Motor neuron (in vitro differentiated cells): ENCODE measurements at regions not wholly inside any gene's neighbourhood (a gene's known extent, or its start where the extent isn't known, plus 50 kb on each side); places are given as distances from the start of the nearest gene placed in this dataset.

Experiments
- ATAC-seq, 8 experiments: fragments of 200-7000 bp; cut with Tn5 transposase; replicated peaks in 6 of 8; 2 replicates each; pipeline ENCODE4 v1.8.0; 2021; ENCODE audit warnings: mild to moderate bottlenecking in 8 of 8, moderate library complexity in 8 of 8
- H3K27ac ChIP-seq, 2 donors: fragments of 250-450 bp; sonication (Bioruptor Pico); 2 replicates each; pipeline ENCODE4 v1.9.0; 2021; ENCODE audit warnings: antibody characterized with exemption in 2 of 2, mild to moderate bottlenecking in 2 of 2, moderate library complexity in 1 of 2
- H3K4me1 ChIP-seq, 2 donors: fragments of 250-450 bp; sonication (Bioruptor Pico); replicated peaks in 1 of 2; 2 replicates each; pipeline ENCODE4 v1.6.1; 2021; ENCODE audit warnings: antibody characterized with exemption in 2 of 2, mild to moderate bottlenecking in 2 of 2, moderate library complexity in 1 of 2
- H3K4me3 ChIP-seq, 5 donors: fragments of 250-450 bp; sonication (Bioruptor Pico); 2 replicates each; pipeline ENCODE4 v1.9.0; 2021; ENCODE audit warnings: antibody characterized with exemption in 5 of 5, mild to moderate bottlenecking in 5 of 5, moderate library complexity in 4 of 5
- WGBS, 10 experiments: fragments of 450-650 bp; shearing (Covaris generic); methylation state at CpG; one replicate each; pipeline ENCODE4 v1.0.0; 2022; 5-methylcytosine and 5-hydroxymethylcytosine counted together
- in situ Hi-C, 9 experiments: fragments of 400-800 bp; cut with MboI; loops; one replicate each; pipeline ENCODE4 v1.15.0; 2021; ENCODE audit warnings: low sequenced_read_pairs in 9 of 9, low pct_unique_long_range_greater_than_20kb in 2 of 9; ENCODE audit not compliant: unreplicated experiment in 9 of 9

- Histone ChIP-seq H3K4me1 (peaks cover 5 to 10% of the 10 kb centered on the region in 2 donors), H3K4me3 (no peak overlapping the region), H3K27ac (no peak overlapping the region)
- in situ Hi-C loops: no loop called here
- no peak for ATAC-seq
- 20 to 100% (median 91%) methylated on average over 1 of the region's 1 CpG; no CpG with 5 or more reads in 3 of the 10 experiments for WGBS, 10 experiments
Measured at GRCh38 chr2:223701761-223702160, 99.6 kb upstream of the SCG2 start.

GRCh38 chr2:223700221-223700620 is 98.1 kb upstream of the SCG2 start:
- H3K27ac ChIP-seq: no peak overlapping the region
- no peak for ATAC-seq
- H3K4me3 ChIP-seq: no peak overlapping the region
- in situ Hi-C loops: no loop called here
- peaks cover 5 to 10% of the 10 kb centered on the region in 2 donors for H3K4me1 ChIP-seq
- WGBS, 10 experiments: 73 to 100% (median 88%) methylated on average over 1 to 3 of the region's 3 CpGs; no CpG with 5 or more reads in 1 of the 10 experiments

GRCh38 chr2:223697892-223698645 is 95.9 kb upstream of the SCG2 start:
- Histone ChIP-seq H3K4me3 (no peak overlapping the region), H3K4me1 (peaks cover 5 to 10% of the 10 kb centered on the region in 2 donors), H3K27ac (no peak overlapping the region)
- peak in 5 of 8 experiments; percentile 46 to 89 (median 68) for ATAC-seq
- 48 to 98% (median 77%) methylated on average over 1 to 7 of the region's 7 CpGs; no CpG with 5 or more reads in 1 of the 10 experiments for WGBS, 10 experiments
- in situ Hi-C loops: no loop called here

- WGBS, 10 experiments: 28 to 100% (median 83%) methylated on average over 1 to 2 of the region's 2 CpGs; no CpG with 5 or more reads in 3 of the 10 experiments
- in situ Hi-C loops: no loop called here
- ATAC-seq: peak in 2 of 8 experiments; percentile 7 to 58
- H3K4me1 ChIP-seq: peaks cover 5 to 10% of the 10 kb centered on the region in 2 donors
- no peak overlapping the region for H3K4me3 ChIP-seq
- H3K27ac ChIP-seq: no peak overlapping the region
Measured at GRCh38 chr2:223697316-223697891, 95.2 kb upstream of the SCG2 start.

GRCh38 chr2:223696719-223697118 is 94.6 kb upstream of the SCG2 start:
- in situ Hi-C loops: no loop called here
- no peak for ATAC-seq
- no peak overlapping the region for H3K4me3 ChIP-seq

GRCh38 chr2:223692191-223692947 is 90.2 kb upstream of the SCG2 start:
- WGBS, 10 experiments: 16 to 80% (median 59%) methylated on average over 4 to 11 of the region's 13 CpGs
- ATAC-seq: peak in 7 of 8 experiments; percentile 53 to 94 (median 85)
- Histone ChIP-seq H3K4me1 (peaks cover 0 to 8% of the 10 kb centered on the region in 2 donors), H3K4me3 (no peak overlapping the region), H3K27ac (no peak overlapping the region)
- in situ Hi-C loops: no loop called here

More at GRCh38 chr2:223696719-223697118, 94.6 kb upstream of the SCG2 start:
- 56 to 100% (median 100%) methylated on average over 1 of the region's 1 CpG; no CpG with 5 or more reads in 5 of the 10 experiments for WGBS, 10 experiments
- Histone ChIP-seq H3K4me1 (peaks cover 5 to 10% of the 10 kb centered on the region in 2 donors), H3K27ac (no peak overlapping the region)

GRCh38 chr2:223688094-223688835 is 86.1 kb upstream of the SCG2 start:
- Histone ChIP-seq H3K4me1 (peaks cover 0 to 8% of the 10 kb centered on the region in 2 donors), H3K27ac (peak overlapping the region in 1 of 2 donors; percentile 52), H3K4me3 (no peak overlapping the region)
- in situ Hi-C loops: no loop called here
- WGBS, 10 experiments: 0 to 100% (median 50%) methylated on average over 1 to 4 of the region's 4 CpGs; no CpG with 5 or more reads in 2 of the 10 experiments
- ATAC-seq: peak in 5 of 8 experiments; percentile 91 to 99 (median 97)

GRCh38 chr2:223681125-223681524 is 79.0 kb upstream of the SCG2 start:
- no peak for ATAC-seq
- Histone ChIP-seq H3K4me1 (no peaks in the 10 kb centered on the region), H3K27ac (no peak overlapping the region), H3K4me3 (no peak overlapping the region)
- in situ Hi-C loops: no loop called here
- WGBS, 10 experiments: 0 to 100% (median 58%) methylated on average over 1 to 3 of the region's 3 CpGs

- H3K4me3 ChIP-seq: no peak overlapping the region
- H3K27ac ChIP-seq: no peak overlapping the region
- H3K4me1 ChIP-seq: no peaks in the 10 kb centered on the region
- in situ Hi-C loops: no loop called here
- WGBS, 10 experiments: 63 to 100% (median 89%) methylated on average over 1 to 5 of the region's 5 CpGs
- ATAC-seq: peak in 2 of 8 experiments; percentile 28 to 41
Measured at GRCh38 chr2:223674998-223675609, 72.9 kb upstream of the SCG2 start.

GRCh38 chr2:223669453-223670225 is 67.5 kb upstream of the SCG2 start:
- in situ Hi-C loops: no loop called here
- Histone ChIP-seq H3K4me3 (no peak overlapping the region), H3K4me1 (no peaks in the 10 kb centered on the region), H3K27ac (no peak overlapping the region)
- 80 to 100% (median 86%) methylated on average over 1 to 6 of the region's 8 CpGs; no CpG with 5 or more reads in 1 of the 10 experiments for WGBS, 10 experiments
- ATAC-seq: no peak

GRCh38 chr2:223668302-223668998 is 66.3 kb upstream of the SCG2 start:
- 17 to 100% (median 70%) methylated on average over 1 to 5 of the region's 5 CpGs; no CpG with 5 or more reads in 1 of the 10 experiments for WGBS, 10 experiments
- Histone ChIP-seq H3K27ac (no peak overlapping the region), H3K4me1 (no peaks in the 10 kb centered on the region), H3K4me3 (no peak overlapping the region)
- ATAC-seq: no peak
- in situ Hi-C loops: no loop called here
